Renal cortex interstitium (tissue), 11 donors: ENCODE measurements at regions not wholly inside any gene's neighbourhood (a gene's known extent, or its start where the extent isn't known, plus 50 kb on each side); places are given as distances from the start of the nearest gene placed in this dataset.
"Not testable (repeated sequence)": the region's sequence is repeated elsewhere in the genome, so short reads cannot be mapped to it uniquely, and the experiment has no call there.

Source experiments
- DNase-seq, 11 donors: peaks; one replicate each; pipeline ENCODE4 v3.0.0-alpha.2; 2013; ENCODE audit warnings: low read depth in 9 of 11, low spot score in 4 of 11; ENCODE audit errors: extremely low read depth in 1 of 11

DNA sequence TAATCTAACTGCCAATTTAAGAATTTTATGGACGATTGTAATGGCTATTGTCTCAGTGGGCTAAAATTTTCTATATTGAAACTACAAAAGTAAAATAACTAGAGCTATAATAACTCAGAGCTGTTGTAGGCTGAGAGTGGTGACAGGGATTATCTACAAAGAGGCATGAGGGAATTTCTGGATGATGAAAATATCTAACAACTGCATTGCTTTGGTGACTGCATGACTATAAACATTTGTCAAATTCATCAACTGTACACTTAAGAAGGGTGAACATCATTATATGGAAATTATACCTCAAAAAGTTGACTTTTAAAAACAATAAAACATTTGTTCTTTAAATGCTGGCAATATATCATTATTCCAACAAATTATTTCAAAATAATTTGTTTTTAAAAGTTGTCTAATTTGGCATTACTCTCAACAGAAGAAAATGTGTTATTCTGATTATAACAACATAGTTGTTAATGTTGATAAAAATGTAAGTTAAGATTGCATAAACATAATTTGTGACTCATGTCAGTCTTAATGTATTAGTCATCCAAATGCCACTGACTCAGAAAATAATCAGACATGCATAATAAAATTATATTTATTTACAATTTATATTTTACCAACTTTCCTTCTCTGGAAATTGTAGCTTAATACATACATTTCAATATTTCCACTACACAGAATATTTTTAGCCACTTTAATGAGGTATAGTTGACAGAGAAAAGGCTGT, 865.1 kb upstream of the VRK2 start:
- DNase-seq: no peak

DNA sequence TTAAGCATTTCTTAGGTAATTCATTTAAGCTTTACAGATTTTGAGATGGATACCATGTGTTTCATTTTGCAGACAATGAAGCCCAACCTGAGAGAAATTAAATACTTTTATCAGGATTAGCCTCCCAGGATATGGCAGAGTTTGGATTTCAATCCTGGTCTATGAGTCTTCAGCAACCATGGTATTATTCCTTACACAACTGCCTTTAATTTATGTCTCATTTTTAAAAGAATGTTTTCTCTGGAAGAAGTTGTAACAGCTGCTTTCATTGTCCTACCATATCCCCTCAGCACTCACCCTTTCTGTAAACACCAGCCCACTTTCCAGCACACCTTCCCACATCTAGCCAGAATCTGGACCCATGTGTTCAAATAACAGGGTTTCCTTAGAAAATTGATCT, 863.7 kb upstream of the VRK2 start:
- no peak for DNase-seq

DNA sequence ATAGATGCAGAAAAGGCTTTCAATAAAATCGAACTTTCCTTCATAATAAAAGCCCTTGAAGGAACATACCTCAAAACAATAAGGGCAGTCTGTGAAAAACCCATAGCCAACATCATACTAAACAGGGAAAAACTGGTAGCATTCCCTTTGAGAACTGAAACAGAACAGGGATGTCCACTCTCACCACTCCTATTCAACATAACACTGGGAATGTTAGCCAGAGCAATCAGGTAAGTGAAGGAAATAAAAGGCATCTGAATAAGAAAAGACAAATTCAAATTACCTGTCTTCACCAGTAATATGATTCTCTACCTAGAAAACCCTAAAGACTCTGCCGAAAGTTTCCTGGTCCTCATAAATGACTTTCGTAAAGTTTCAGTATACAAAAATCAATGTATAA, 861.0 kb upstream of the VRK2 start:
- DNase-seq: no peak

DNA sequence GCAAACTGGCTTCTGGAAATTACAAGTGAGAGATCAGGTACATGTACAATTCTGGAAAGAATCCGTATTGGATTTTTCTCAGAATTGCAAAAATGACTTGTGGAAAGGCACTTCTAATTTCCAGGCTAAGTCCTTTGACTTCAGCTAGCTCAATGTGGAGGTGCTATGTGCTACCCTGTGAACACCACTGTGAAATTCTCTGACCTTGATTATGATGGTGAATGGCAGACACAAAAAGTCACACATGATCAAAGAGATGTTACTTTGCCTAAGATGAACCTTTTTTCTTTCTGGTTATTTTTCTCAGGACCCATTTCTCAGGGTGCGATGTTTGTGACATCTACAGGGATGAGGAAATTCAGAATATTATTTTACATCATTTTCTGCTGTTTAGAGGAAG, 856.6 kb upstream of the VRK2 start:
- DNase-seq: no peak

DNA sequence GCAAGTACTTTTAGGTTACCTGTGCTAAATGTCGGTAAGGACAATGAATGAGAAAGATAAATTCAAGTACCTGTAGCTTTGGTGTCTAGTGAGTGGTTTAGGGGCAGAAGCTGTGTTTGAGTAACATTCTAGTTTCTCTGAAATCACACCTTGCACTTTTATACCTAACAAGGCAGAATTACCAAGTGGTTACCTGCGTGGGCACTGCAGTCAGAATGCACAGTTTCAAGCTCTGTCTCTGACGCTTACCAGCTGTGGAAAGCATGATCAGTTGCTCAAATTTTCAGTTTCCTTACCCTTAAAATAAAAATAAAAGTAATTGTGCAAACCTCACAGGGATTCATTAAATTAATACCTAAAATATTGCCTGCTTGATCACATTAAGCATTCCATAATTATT, 846.9 kb upstream of the VRK2 start:
- DNase-seq: no peak

DNA sequence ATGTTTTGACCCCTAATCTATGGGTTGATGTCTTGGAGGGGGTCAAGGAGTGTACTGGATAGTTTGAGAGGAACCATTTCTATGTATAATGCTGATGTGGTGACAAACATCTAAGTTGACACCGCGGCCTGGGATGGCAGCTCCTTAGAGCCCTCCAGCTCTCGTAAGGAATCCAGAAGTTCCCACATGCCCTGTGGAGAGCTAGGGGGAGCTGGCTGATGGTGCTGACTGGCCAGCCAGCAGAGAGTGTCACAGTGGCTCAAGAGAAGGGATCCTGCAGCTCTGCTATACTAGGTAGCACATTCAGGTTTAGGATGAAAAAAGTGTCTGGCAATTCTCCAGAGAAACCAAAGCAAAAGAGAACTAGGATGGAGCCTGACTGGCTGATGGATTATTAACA, 842.2 kb upstream of the VRK2 start:
- no peak for DNase-seq

DNA sequence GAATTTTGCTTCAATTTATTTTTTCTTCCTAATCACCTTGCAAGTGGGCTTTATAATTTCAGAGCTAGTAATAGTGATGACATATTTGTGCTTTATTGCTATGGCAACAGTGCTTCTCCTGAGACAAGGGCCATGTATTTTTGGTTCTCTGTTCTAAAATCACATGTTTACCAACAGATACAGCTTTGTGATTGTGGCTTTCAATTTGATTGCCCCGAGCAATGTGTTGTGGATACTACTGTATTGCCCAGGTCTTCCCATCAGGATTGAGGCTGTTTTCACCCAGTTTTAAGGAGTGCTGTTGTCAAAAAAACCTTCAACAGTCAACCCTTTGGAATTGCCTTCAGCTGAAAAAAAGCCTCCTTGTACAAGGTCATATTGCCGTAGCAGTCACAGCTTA, 841.4 kb upstream of the VRK2 start:
- DNase-seq: no peak

DNA sequence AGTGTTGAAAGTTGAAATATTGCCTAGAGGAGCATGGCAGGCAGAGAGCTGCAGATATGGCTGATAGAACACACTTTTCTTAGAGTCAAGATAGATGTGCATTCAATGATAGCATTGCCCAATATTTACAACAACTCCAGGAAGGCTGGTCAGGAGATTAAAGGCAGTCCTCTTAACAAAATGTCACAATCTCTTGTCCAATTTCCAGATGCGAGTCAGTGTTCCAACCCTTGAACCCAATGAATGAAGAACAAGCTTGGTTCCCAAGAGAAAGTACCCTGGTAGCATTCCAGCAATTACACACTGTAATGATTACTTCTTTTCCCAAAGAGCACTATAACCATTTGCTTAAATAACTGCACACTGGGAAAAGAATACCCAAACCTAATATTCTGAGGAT, 839.4 kb upstream of the VRK2 start:
- no peak for DNase-seq

DNA sequence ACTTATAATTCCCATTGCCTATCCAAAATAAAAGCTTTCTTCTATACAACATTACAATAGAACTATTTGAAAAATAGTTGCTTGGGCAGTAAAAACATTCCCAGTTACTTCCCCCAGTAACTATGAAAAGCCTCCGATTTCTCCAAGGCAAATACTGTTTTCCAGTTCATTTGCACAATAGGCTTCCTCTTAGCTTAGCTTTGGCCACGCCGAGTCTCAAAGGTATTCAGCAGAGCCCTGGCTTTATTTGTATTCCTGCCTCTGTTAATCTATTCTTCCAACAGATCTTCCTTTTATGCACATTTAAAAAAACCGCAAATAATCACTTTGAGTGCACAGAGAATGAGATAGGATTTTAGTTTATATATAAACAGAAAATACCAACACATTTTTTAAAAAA, 836.8 kb upstream of the VRK2 start:
- DNase-seq: no peak

DNA sequence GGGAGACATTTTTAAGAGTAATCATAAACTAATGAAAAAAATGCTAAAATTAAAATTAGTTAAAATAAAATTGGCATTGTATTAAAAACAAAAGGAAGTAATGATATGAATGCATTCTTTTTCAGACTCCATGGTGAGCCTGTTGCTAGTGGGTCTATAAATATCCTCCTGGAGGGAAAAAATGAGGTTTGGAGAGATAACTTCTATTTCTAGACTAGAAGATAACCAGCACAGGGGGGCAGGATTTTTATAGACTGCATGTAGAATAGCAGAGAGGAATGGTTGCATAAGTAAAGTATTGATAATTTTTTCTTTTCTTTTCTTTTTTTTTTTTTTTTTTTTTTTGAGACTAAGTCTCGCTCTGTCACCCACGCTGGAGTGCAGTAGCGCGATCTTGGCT, 835.8 kb upstream of the VRK2 start:
- DNase-seq: no peak

DNA sequence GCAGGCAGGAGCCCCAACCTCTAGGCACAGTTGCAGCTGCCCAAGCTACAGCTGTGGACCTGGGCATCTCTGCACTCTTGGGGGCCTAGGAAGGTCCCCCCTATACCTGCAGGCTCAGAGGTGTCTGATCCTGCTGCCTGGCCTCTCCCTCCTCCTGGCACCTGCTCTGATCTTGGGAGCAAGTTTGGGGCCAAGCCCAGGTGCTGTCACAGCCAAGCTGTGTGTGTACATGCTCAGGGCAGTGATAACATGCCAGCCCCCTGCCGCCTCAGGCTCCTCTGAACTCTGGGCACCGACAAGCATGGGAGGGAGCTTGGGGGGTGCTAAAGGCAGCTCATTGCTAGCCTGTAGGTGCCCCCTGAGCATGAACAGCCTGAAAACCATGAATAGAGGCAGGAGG, 829.6 kb upstream of the VRK2 start:
- DNase-seq: no peak

DNA sequence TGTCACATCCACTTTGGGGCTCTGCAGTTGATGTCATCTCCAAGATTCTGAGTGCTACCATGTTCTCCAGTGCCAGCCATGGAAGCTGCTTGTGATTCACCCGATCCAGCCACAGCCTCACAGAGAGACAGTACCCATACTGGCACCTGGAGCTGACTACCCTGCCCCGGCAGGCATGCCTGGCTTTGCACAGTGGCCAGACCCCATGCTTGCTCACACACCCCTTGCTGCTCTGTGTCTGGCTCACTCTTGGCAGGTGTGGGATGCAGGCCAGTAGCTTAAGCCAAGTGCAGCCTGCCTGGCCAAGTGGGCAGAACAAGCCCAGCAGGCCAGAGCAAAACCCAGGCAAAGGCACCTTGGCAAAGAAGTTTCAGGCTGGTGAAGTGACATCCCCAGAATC, 828.4 kb upstream of the VRK2 start:
- DNase-seq: no peak

DNA sequence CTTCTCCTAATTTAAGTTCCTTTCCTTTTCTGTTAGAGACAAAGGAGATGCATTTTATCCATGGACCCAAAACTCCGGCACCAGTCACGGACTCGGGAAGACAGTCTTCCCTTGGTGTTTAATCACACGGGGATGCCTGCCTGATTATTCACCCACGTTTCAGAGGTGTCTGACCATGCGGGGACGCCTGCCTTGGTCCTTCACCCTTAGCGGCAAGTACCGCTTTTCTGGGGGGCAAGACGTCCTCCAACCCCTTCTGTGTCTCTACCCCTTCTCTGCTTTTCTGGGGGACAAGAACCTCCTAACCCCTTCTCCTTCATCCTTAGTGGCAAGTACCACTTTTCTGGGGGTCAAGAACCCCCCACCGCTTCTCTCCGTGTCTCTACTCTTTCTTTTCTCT, 816.9 kb upstream of the VRK2 start:
- not testable (repeated sequence) for DNase-seq

DNA sequence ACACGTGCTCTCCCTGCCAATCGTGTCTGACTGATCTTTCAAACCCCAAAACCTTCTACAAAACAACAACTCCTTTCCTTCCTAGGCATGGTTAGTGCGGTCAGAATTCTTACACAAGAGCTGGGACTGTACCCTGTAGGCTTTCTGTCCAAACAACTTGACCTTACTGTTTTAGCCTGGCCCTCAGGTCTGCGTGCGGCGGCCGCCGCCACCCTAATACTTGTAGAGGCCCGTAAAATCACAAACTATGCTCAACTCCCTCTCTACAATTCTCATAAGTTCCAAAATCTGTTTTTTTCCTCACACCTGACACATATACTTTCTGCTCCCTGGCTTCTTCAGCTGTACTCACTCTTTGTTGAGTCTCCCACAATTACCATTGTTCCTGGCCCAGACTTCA, 814.3 kb upstream of the VRK2 start:
- DNase-seq: not testable (repeated sequence)

DNA sequence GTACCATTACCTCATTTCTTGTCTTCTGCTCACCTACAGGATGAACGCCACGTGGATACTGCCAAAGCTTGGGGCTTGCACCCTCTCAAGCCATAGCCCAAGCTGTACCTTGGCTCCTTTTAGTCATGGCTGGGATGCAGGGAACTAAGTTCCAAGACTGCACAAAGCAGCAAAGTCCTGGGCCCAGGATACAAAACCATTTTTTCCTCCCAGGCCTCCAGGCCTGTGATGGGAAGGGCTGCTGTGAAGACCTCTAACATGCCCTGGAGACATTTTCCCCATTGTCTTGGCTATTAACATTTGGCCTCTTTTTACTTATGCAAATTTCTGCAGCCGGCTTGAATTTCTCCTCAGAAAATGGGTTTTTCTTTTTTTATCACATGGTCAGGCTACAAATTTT, 795.1 kb upstream of the VRK2 start:
- not testable (repeated sequence) for DNase-seq

DNA sequence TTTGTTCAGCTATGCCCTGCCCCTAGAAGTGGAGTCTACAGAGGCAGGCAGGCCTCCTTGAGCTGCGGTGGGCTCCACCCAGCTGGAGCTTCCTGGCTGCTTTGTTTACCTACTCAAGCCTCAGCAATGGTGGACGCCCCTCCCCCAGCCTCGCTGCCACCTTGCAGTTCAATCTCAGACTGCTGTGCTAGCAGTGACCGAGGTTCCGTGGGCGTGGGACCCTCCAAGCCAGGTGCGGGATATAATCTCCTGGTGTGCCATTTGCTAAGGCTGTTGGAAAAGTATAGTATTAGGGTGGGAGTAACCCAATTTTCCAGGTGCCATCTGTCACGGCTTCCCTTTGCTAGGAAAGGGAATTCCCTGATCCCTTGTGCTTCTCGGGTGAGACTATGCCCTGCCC, 770.2 kb upstream of the VRK2 start:
- not testable (repeated sequence) for DNase-seq

DNA sequence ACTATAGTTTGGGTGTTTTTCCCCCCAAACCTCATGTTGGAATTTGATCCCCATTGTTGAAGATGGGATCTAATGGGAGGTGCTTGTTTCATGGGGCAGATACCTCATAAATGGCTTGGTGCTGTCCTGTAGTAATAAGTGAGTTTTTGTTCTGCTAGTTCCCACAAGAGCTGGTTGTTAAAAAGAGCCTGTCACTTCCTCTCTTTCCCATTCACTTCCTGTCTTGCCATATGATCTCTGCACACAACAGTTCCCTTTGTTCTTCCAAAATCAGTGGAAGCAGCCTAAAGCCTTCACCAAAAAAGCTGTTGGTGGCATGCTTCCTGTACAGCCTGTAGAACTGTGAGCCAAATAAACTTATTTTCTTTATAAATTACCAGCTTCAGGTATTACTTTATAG, 768.2 kb upstream of the VRK2 start:
- no peak for DNase-seq

DNA sequence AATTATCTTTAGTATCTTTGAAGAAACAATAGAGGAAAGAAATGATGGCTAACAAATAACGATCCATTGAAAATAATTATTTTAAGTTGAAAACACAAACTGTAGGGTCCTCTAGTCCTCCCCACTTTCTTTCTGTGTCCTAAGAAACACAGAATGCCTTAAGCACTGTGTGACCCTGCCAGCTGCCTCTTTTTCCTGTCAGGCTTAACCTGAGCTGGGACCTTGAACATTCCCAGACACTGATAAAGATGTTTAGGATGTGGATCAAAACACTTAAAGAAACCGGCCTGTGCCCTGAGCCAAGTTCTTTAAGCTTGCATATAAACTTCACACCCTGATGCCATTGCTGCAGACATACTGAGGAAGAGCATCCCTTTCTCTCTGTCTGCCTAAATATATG, 755.4 kb upstream of the VRK2 start:
- DNase-seq: no peak

DNA sequence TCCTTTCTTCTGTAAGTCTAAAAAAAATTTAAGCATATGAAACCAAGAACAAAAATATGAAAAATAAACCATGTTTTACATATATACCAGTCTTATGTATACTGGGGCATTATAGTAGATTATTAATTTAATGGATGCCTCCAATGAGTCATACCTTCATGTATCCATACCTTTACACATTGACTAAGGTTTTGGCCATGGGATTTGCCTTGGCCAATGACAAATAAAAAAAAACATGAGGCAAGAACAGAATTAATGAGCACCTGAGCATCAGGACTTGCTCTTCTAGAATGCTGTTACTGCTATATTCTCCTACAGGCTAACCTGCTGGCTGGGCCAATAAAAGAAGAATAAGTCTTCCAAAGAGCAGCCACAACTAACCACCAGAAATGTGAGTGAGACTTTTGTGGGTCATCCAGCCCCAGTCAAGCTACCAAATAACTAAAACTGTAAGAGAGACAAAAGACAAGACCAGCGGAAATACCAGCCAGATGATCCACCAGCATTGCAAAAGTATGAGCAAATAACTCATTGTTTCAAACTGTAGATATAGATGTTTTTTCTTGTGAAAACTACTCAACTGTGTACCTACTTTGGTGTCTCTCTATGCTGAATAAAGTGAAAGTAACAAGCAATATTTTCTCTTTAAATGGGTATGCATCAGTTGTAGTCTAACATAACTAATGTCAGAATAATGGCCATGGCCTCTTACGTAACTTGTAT, 749.6 kb upstream of the VRK2 start:
- no peak for DNase-seq

DNA sequence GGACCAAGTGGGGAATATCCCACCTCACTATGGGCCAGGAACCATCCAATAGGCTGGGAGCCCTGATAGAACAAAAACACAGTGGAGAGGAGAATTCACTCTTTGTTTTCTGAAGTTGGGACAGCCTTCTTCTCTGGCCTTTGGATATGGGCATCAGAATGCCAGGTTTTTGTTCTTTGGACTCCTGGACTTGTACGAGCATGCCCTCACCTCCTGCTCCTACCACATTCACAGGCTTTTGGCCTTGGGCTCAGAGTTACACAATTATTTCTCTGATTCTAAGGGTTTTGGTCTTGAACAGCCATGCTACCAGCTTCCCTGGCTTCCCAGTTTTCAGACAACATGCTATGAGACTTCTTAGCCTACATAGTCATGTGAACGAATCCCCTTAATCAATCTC, 732.9 kb upstream of the VRK2 start:
- no peak for DNase-seq

DNA sequence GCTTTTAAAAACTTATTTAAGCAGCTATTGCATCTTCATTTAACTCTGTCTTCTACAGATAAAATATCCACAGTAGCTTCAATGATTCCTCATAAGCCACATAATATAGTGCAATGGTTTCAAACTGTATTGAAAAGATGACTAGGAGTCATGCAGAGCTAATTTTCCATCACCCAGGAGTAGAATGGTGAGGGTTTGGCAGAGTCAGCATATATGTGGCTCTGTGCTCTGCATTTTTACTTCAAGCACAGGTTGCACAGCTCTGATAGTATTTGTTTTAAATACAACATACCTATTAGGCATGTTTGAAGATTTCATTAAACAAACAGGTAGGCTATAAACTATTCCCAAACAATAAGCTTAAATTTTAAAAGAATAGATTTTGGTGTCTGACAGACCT, 731.9 kb upstream of the VRK2 start:
- no peak for DNase-seq
